GM19463 (cell line): ENCODE measurements at regions not wholly inside any gene's neighbourhood (a gene's known extent, or its start where the extent isn't known, plus 50 kb on each side); places are given as distances from the start of the nearest gene placed in this dataset.
A peak's percentile ranks its signal among the peaks of the same experiment; 100 is the strongest.

Source experiments
- ATAC-seq: cut with Tn5 transposase; IDR thresholded peaks from one replicate; pipeline ENCODE4 v1.9.1; 2021; ENCODE audit warnings: mild to moderate bottlenecking, moderate library complexity; ENCODE audit not compliant: unreplicated experiment

- ATAC-seq = peak; percentile 80
Measured at GRCh38 chr9:108565651-108566378, 290.0 kb downstream of the ACTL7B start.

DNA sequence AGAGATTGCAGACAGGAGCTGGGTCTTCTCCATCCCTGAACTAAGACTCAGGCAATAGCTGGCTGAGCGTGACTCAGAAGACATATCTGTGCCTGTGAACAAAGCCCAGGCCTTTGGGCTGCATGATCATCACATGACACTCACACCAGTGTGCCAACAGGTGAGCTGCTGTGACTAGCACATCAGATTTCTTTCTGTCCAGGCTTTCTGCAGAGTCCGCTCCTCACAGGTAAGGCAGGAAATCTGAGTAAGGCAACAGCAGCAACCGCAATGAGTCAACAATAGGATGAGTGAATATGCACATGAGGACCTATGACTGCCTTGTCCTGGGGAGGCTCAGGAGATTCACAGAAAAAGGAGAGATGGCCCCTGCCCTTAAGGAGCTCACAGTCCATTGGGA, 293.6 kb downstream of the ACTL7B start:
- no peak for ATAC-seq

GRCh38 chr9:108559432-108559831, 296.4 kb downstream of the ACTL7B start:
- no peak for ATAC-seq

- no peak for ATAC-seq
Measured at GRCh38 chr9:108554831-108555230, 301.0 kb downstream of the ACTL7B start.

DNA sequence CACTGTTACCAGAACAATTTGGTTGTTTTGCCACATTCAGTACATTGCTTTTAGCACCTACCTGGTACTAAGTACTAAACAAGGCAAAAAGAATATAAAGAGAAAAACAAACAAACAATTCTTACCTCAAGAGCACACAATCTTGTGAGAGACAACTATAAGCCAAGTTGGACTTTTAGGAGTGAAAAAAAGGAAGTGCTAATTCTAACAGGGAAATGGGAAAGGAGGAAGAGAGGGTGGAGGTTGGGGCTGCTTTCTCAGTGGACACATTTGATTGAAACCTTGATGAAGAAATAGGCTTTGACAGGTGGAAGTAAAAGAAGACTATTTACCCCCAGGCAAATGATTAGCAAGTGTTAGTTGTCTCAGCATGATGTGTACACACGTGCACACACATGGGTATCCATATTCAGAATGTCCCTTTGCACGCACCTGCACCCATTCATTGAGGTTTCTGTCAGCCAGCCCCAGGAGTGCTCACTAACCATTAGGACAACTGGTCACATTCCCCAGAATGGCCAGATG, 302.6 kb downstream of the ACTL7B start:
- ATAC-seq = no peak

DNA sequence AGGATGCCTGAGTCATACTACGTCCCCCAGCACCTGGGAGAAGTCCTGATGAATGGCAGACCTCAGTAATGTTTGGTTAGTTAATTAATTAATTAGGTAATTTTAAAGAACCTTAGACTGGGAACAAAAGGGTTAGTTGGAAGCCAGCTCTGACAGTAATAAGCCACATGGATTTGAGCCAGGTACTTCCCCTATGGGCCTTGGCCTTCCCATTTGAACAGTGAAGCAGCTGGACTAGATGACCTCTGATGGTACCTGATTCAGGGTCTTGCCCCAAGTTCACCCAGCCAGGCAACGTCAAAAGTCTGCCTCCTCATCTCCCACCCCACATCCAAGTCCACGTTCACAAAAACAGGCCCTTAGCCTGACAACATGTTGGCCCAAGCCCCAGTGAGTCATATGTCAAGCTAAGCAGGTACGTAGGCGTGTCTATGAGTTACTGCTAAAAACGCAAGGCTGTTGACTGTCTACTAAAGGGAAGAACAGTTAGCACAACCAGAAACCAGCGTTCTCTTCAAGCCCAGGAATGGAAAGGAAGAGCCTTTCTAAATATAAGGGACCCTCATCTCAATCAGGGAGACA, 303.2 kb downstream of the ACTL7B start:
- ATAC-seq = no peak

DNA sequence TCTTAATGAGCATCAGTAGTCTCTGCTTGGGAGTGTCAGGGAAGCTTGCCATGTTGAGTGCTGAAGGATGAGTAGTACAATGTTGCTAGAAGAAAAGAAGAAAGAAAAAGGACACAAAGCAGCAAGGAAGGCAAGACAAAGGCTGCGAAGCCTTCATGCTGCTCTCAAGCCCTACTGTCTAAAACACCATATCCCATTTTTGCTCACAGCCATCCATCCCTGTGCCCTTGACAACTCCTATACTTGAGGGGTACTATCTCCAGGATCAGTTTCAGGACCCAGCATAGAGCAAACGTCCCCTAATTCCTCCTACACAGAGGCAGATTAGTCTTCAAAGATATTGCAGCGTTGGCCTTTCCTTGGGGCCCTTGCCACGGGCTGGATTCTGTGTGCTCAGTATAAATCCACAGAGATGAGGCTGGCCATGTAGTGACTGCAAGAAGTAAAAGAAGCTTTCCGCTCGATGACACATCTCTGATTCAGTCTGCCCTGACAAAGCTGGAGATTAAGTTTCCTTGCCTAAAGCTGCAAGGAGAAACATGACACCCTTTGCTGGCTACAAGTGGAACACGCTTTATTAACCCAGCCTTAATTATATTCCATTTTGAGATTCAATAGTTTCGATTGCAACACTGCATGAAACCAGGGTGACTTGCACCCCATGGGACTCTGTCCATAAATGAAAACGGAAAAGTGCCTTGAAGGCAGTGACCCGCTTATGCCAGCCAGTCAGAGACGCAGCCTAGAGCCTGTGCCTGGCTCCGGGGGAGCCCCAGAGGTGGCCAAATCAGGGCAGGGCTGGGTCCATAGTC, 304.6 kb downstream of the ACTL7B start:
- no peak for ATAC-seq

DNA sequence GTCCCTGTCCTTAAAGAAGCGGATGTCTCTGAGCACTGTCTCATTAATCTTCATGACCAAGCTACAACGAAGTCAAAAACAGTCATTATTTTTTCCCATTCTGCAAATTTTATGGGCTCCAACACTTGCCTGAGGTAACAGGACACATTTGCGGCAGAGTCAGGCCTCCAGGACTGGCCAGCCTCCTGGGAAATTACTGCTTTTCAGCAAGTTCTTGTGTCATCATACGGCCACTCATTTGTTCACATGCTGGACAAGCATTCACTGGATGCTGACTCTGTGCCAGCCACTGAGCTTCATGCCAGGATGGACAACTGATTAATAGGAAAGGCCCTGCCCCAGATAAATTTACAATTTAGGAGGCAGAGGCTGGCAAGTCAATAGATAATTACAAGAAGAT, 305.7 kb downstream of the ACTL7B start:
- no peak for ATAC-seq

DNA sequence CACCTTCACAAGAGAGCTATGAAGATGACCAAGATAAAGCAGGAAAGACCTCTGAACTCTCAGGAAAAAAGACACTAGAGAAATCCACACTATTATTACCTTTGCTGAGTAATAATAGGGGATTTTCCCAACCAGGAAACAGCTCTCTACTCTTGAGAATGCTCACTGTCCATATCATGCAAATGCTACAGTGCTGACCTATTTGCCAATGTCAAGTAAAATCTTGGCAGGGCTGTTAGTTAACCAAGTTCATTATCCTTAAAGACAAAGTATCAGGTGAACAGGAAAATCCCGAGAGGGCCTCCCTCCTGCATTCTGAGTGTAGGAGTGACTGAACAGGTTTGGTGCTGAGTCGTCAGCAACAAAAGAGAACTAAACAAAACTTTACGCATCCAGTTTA, 306.6 kb downstream of the ACTL7B start:
- no peak for ATAC-seq

GRCh38 chr9:108547411-108548135, 308.2 kb downstream of the ACTL7B start:
- no peak for ATAC-seq

DNA sequence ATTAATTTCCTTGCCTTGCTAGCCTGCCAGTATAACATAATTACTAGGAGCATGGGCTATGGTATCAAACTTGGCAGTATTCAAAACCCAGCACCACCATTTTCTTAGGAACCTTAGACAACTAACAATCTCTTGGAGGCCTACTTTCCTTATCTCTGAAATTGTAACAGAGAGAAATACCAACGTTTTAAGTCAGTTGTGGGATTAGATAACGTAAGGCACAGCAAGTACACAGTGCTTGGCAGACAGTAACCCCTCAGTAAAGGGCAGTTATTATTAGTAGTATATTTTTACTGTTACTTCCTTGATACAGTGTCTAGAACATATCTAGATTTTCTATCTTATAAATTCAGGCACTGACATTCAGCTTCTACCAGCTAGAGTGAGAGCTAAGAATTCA, 309.6 kb downstream of the ACTL7B start:
- ATAC-seq = no peak

DNA sequence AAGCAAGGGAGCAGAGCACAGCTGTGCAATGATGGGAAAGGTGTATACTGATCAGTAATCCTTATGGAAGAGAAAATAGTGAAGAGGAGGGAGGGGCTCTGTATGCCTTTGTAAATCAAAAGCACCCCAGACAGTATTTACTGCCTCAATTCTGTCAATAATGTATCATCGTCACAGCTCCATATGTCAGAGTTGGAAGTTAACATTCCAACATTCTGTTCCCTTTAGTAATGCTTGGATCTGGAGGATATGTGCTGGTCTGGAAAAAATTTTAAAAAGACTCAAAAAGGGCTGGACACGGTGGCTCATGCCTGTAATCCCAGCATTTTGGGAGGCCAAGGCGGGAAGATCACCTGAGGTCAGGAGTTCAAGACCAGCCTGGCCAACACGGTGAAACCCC, 310.4 kb downstream of the ACTL7B start:
- no peak for ATAC-seq

DNA sequence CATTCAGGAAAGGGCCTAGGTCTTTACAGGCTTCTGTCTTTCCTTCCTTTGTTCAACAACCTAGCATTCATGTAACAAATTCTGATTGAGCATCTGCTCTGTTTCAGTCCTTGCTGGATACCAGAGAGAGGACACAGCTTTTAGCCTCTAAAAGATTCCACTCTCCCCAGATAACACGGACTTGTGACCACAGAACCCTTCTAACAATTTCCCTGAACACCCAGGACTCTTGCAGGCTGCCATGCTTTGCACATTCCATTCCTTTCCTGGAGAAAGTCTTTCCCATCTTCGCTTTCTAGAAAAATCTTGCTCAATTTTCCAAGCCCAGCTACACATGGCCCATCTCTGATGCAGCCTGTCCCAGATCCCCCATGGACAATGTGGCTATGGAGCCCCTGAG, 310.9 kb downstream of the ACTL7B start:
- no peak for ATAC-seq

DNA sequence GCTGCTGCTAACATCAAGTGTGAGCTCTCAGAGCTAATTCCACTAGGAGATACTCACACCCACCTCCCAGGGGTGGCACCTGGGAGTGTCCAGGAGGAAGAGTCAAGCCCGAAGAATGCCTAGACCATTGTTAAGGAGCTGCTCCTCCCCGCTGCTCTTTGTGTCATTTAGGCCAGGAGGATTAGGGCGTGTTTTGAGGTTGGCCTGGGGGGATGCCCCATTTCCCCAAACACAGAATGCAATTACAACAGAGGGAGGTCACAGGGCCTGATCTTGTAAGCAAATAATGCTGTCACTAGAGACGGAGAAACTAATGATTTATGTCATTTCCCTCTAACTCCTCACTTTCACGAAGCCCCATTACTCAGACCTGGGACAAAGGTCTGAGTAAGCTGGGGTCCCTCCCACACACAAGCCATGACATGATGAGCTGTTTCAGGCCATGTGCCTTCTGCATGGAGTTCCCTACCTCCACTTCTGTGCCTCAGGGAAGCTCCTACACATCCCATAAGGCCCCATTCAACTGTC, 312.5 kb downstream of the ACTL7B start:
- ATAC-seq = no peak

GRCh38 chr9:108537756-108538155, 318.0 kb downstream of the ACTL7B start:
- no peak for ATAC-seq

GRCh38 chr9:108536836-108537601, 318.8 kb downstream of the ACTL7B start:
- ATAC-seq = no peak

- ATAC-seq = no peak
Measured at GRCh38 chr9:108535526-108535925, 320.3 kb downstream of the ACTL7B start.

GRCh38 chr9:108534741-108535140, 321.0 kb downstream of the ACTL7B start:
- no peak for ATAC-seq

- ATAC-seq = no peak
Measured at GRCh38 chr9:108530141-108530540, 325.6 kb downstream of the ACTL7B start.

- ATAC-seq = no peak
Measured at GRCh38 chr9:108528231-108528630, 327.6 kb downstream of the ACTL7B start.
